GM10248 (cell line): ENCODE measurements at regions not wholly inside any gene's neighbourhood (a gene's known extent, or its start where the extent isn't known, plus 50 kb on each side); places are given as distances from the start of the nearest gene placed in this dataset.

ENCODE experiments used
- CTCF ChIA-PET: fragments of 300-600 bp; sonication (Branson Sonifier 250); formaldehyde crosslinking; extraction: SDS; loops from one replicate; lab custom pipeline; 2021; ENCODE audit warnings: antibody characterized with exemption; lab: Yijun Ruan, JAX
- POLR2A ChIA-PET: fragments of 350-650 bp; sonication (Branson Sonifier 250); formaldehyde crosslinking; extraction: SDS; loops from one replicate; lab custom pipeline; 2020; ENCODE audit warnings: antibody characterized with exemption; lab: Yijun Ruan, JAX
- DNase-seq: peaks from one replicate; pipeline ENCODE4 v3.0.0; 2012; ENCODE audit errors: extremely low spot score
- TF ChIP-seq, protein P1 (sequence below): IDR thresholded peaks from 2 replicates; pipeline ENCODE4 v1.5.1; 2012; ENCODE audit warnings: mild to moderate bottlenecking, low read depth; ENCODE audit errors: extremely low read depth, missing control alignments, control extremely low read depth

DNA sequence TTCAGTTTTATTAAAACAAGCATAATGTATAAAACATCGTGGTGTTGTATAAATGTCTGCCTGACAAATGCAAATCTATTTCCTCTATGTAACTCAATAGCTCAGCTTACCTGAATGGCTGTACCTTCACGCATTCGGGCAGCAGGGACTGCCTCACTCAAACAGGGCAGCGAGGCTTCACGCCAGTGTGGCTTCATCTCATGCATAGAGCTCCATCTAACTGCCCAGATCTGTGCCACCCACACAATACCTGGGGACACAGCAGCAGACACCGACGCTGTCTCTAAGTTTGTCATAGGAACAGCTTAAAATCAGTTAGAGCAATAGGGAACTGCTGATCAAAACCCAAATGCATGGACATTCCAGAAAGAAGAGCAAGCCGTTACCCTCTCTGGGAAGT lies 182.8 kb upstream of the ANKRD30A start:
- ChIA-PET POLR2A (no interaction called here), CTCF (no interaction called here)
- TF ChIP-seq, protein P1, sequence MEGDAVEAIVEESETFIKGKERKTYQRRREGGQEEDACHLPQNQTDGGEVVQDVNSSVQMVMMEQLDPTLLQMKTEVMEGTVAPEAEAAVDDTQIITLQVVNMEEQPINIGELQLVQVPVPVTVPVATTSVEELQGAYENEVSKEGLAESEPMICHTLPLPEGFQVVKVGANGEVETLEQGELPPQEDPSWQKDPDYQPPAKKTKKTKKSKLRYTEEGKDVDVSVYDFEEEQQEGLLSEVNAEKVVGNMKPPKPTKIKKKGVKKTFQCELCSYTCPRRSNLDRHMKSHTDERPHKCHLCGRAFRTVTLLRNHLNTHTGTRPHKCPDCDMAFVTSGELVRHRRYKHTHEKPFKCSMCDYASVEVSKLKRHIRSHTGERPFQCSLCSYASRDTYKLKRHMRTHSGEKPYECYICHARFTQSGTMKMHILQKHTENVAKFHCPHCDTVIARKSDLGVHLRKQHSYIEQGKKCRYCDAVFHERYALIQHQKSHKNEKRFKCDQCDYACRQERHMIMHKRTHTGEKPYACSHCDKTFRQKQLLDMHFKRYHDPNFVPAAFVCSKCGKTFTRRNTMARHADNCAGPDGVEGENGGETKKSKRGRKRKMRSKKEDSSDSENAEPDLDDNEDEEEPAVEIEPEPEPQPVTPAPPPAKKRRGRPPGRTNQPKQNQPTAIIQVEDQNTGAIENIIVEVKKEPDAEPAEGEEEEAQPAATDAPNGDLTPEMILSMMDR: no peak
- no peak for DNase-seq

DNA sequence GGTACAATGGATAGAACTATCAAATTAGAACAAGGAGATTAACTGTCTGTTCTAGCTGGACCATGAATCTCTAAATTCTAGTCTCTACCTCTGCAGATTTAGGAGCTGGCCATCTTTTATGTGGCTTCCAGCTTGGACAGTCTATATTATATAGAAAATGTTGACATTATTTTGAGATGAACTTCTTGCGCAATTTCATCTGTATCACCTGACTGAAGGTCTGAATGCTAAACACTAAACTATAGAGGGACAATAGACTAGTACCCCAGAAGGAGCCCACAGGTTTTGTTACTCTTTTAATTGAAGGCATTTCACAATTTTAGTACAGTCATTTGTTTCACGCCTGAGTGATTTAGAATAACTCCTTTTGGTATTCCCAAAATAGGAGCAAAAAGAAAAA lies 222.4 kb upstream of the ANKRD30A start:
- POLR2A ChIA-PET: no interaction called here
- CTCF ChIA-PET: no interaction called here
- TF ChIP-seq, protein P1: no peak
- no peak for DNase-seq

DNA sequence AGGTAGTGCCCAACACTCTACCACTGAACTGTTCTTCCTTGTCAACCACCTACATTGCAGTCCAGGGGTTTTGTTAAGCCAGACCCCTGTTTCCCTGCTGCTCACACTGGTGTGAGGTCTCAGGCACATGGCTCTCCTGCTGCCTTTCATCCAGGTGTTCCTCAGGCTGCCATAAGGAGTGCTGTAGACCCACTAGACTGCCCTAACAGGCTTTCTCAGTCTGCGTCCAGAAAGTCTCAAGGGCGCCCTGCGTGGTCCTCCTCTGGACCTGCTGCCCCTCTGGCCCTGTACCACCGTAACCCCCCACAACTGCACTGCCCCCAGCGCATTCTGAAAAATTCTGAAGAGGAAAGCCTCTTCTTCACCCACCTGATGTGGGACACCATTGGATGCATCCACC lies 225.7 kb upstream of the ANKRD30A start:
- no peak for DNase-seq
- TF ChIP-seq, protein P1: no peak
- POLR2A ChIA-PET: no interaction called here
- CTCF ChIA-PET: no interaction called here

DNA sequence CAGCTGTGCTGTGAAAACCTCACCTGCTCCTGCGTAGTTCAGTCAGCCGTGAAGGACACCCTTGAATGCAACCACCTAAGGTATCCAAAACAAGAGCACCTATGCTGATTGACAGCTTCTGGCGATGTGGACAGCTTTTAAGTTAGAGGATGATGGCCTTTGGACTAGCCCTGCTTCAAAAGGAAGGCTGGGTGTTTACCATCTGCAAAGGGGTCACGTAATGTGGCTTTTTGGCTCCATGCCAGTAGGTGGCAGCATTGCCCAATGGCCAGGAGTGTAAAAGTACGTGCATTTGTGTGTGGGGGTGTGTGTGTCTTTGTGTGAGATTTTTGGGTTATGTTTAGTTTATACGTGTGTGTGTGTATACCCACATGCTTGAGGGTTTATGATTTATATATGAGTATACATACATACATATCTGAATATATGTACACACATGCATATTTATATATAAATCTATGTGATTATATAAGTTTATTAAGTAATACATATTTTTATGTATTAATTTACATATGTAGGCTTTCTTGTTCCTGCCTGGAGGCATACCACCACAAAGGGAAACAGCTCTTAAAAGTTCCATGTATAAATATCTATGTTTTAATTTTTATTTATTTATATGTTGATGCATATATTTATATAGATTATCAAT lies 236.3 kb upstream of the ANKRD30A start:
- TF ChIP-seq, protein P1: peak; percentile 83
- DNase-seq: peak; percentile 17
- ChIA-PET CTCF (interaction anchor here (1.1 to 2.5 kb wide), 3 partner anchors 9 to 866 kb away, joined by 3 to 13 read pairs (median 7); no protein-coding TSS in a partner anchor), POLR2A (no interaction called here)

DNA sequence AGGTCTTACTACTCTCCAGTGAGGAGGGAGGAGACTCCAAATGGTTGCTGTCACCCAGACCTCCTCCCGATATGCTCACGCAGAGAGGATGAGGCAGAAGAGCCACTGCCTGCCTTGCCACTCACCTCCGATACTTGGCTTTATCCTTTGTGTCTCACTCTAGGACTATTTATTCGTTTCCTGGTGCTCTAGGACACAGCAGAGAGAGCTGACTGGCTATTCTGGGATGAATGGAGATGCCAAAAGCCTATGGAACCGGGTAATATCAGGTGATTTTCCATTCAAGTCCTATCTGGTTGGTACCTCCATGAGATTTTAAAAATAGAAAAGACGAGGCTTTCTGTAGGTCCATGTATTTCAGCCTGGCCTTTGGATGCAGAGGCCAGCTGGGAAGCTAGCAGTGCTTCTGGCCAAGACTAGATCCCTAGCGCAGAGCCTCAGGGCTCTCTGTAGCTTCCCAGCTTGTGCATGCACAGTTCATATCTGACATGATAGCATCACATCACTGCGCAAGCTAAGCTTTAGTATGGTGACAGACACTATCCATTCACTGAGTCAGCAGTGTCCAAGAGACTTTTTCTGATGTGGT lies 239.0 kb upstream of the ANKRD30A start:
- POLR2A ChIA-PET: no interaction called here
- TF ChIP-seq, protein P1: no peak
- CTCF ChIA-PET: no interaction called here
- DNase-seq: no peak

DNA sequence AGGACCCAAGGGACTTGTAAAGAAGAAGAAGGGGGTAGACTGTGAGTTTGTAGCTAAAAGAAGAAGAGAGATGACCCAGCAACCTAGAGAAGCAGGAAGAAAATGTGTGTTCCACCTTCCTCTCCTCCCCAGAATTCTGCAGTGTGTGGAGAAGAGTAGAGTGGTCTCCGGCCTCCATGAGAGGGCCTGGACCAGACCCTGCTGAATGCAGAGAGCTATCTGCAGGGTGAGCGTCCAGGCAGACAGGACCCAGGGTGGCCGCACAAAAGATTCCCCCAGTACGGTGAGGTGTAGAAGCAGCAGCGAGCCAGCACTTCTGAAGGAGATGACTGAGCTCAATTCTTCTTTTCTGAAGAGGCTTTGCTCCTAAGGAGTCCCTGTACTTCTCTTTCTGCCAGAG lies 239.7 kb upstream of the ANKRD30A start:
- CTCF ChIA-PET: interaction anchor here (1.0 to 1.3 kb wide), 2 partner anchors 11 to 19 kb away, joined by 3 read pairs; no protein-coding TSS in a partner anchor
- TF ChIP-seq, protein P1: no peak
- no peak for DNase-seq
- POLR2A ChIA-PET: no interaction called here
